ENCODE measurements at regions not wholly inside any gene's neighbourhood (a gene's known extent, or its start where the extent isn't known, plus 50 kb on each side); places are given as distances from the start of the nearest gene placed in this dataset.
"Not testable (repeated sequence)": the region's sequence is repeated elsewhere in the genome, so short reads cannot be mapped to it uniquely, and the experiment has no call there.

DNA sequence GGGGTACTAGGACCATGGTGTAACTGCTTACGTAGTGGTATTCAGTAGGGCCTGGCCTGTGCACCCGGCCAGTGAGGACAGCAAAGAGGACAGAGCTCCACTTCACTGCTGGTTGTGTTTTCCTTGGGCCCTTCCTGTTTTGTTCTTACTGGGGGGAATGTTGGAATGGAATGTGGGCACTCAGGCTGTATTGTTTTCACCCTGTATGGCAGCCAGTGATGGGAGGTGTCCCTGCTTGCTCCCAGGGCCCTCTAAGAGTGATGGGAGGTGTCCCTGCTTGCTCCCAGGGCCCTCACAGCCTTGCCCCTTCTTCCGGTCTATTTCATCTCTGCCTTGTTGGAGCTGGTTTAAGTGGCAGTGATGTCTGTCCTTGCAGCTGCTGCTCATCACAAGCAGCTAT is 158.0 kb downstream of the ATP6V0E2 start:
- H3K36me3 ChIP-seq (ENCODE audit: control insufficient read depth in 3 of 3, insufficient read depth in 2 of 3, low read depth in 1 of 3, low read length in 3 of 3); FAIRE-seq: not testable (repeated sequence)

DNA sequence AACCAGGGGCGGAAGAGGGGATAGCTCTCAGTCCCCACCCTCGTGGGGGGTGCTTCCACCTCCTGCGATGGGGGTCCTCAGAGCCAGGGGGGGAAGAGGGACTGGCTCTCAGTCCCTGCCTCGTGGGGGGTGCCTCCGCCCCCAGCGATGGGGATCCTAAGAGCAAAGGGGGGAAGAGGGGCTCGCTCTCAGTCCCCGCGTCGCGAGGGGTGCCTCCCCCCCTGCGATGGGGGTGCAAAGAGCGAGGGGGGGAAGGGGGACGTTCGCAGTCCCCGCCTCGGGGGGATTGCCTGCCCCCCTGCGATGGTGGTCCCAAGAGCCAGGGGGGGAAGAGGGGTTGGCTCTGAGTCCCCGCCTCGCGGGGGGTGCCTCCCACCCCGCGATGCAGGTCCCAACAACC is 159.9 kb downstream of the ATP6V0E2 start:
- not testable (repeated sequence) for H3K27ac ChIP-seq (ENCODE audit: low read depth in 1 of 3, low read length in 2 of 3); H3K4me1 ChIP-seq (ENCODE audit: control insufficient read depth in 3 of 3, insufficient read depth in 2 of 3, low read depth in 1 of 3, low read length in 2 of 3); FAIRE-seq; H3K27me3 ChIP-seq (ENCODE audit: control insufficient read depth in 3 of 3, insufficient read depth in 3 of 3, low read length in 3 of 3); DNase-seq; H3K36me3 ChIP-seq (ENCODE audit: control insufficient read depth in 3 of 3, insufficient read depth in 2 of 3, low read depth in 1 of 3, low read length in 3 of 3); H3K4me3 ChIP-seq (ENCODE audit: low read depth in 1 of 3, low read length in 3 of 3); H3K9me3 ChIP-seq (ENCODE audit: control insufficient read depth in 2 of 2, insufficient read depth in 1 of 2, low read depth in 1 of 2, low read length in 1 of 2)
- WGBS, 3 donors = 94 to 97% (median 95%) methylated on average over 11 to 23 of the region's 23 CpGs

More for the DNA sequence above, 158.0 kb downstream of the ATP6V0E2 start:
- DNase-seq; H3K9me3 ChIP-seq (ENCODE audit: control insufficient read depth in 2 of 2, insufficient read depth in 1 of 2, low read depth in 1 of 2, low read length in 1 of 2); H3K4me1 ChIP-seq (ENCODE audit: control insufficient read depth in 3 of 3, insufficient read depth in 2 of 3, low read depth in 1 of 3, low read length in 2 of 3); H3K4me3 ChIP-seq (ENCODE audit: low read depth in 1 of 3, low read length in 3 of 3); H3K27me3 ChIP-seq (ENCODE audit: control insufficient read depth in 3 of 3, insufficient read depth in 3 of 3, low read length in 3 of 3); H3K27ac ChIP-seq (ENCODE audit: low read depth in 1 of 3, low read length in 2 of 3): not testable (repeated sequence)
- WGBS, 3 donors = 85 to 92% (median 90%) methylated on average over 3 of the region's 3 CpGs

- not testable (repeated sequence) for H3K4me3 ChIP-seq (ENCODE audit: low read depth in 1 of 3, low read length in 3 of 3); H3K27ac ChIP-seq (ENCODE audit: low read depth in 1 of 3, low read length in 2 of 3); H3K27me3 ChIP-seq (ENCODE audit: control insufficient read depth in 3 of 3, insufficient read depth in 3 of 3, low read length in 3 of 3); DNase-seq; H3K9me3 ChIP-seq (ENCODE audit: control insufficient read depth in 2 of 2, insufficient read depth in 1 of 2, low read depth in 1 of 2, low read length in 1 of 2); FAIRE-seq; H3K36me3 ChIP-seq (ENCODE audit: control insufficient read depth in 3 of 3, insufficient read depth in 2 of 3, low read depth in 1 of 3, low read length in 3 of 3); H3K4me1 ChIP-seq (ENCODE audit: control insufficient read depth in 3 of 3, insufficient read depth in 2 of 3, low read depth in 1 of 3, low read length in 2 of 3)
- WGBS, 3 donors = 94 to 98% (median 95%) methylated on average over 5 to 21 of the region's 21 CpGs
Observed at GRCh38 chr7:150035769-150036168, 162.0 kb downstream of the ATP6V0E2 start.

- DNase-seq; H3K4me3 ChIP-seq (ENCODE audit: low read depth in 1 of 3, low read length in 3 of 3); FAIRE-seq; H3K27ac ChIP-seq (ENCODE audit: low read depth in 1 of 3, low read length in 2 of 3); H3K36me3 ChIP-seq (ENCODE audit: control insufficient read depth in 3 of 3, insufficient read depth in 2 of 3, low read depth in 1 of 3, low read length in 3 of 3); H3K9me3 ChIP-seq (ENCODE audit: control insufficient read depth in 2 of 2, insufficient read depth in 1 of 2, low read depth in 1 of 2, low read length in 1 of 2); H3K4me1 ChIP-seq (ENCODE audit: control insufficient read depth in 3 of 3, insufficient read depth in 2 of 3, low read depth in 1 of 3, low read length in 2 of 3); H3K27me3 ChIP-seq (ENCODE audit: control insufficient read depth in 3 of 3, insufficient read depth in 3 of 3, low read length in 3 of 3): not testable (repeated sequence)
- WGBS, 3 donors = 83 to 89% (median 86%) methylated on average over 9 to 16 of the region's 16 CpGs
Observed at GRCh38 chr7:150039061-150039460, 165.3 kb downstream of the ATP6V0E2 start.

GRCh38 chr7:150042281-150042680 is 168.5 kb downstream of the ATP6V0E2 start:
- H3K27me3 ChIP-seq (ENCODE audit: control insufficient read depth in 3 of 3, insufficient read depth in 3 of 3, low read length in 3 of 3); H3K4me3 ChIP-seq (ENCODE audit: low read depth in 1 of 3, low read length in 3 of 3); H3K9me3 ChIP-seq (ENCODE audit: control insufficient read depth in 2 of 2, insufficient read depth in 1 of 2, low read depth in 1 of 2, low read length in 1 of 2); H3K27ac ChIP-seq (ENCODE audit: low read depth in 1 of 3, low read length in 2 of 3); DNase-seq; H3K4me1 ChIP-seq (ENCODE audit: control insufficient read depth in 3 of 3, insufficient read depth in 2 of 3, low read depth in 1 of 3, low read length in 2 of 3); H3K36me3 ChIP-seq (ENCODE audit: control insufficient read depth in 3 of 3, insufficient read depth in 2 of 3, low read depth in 1 of 3, low read length in 3 of 3); FAIRE-seq: not testable (repeated sequence)
- 75 to 90% (median 80%) methylated on average over 3 to 10 of the region's 20 CpGs for WGBS, 3 donors

DNA sequence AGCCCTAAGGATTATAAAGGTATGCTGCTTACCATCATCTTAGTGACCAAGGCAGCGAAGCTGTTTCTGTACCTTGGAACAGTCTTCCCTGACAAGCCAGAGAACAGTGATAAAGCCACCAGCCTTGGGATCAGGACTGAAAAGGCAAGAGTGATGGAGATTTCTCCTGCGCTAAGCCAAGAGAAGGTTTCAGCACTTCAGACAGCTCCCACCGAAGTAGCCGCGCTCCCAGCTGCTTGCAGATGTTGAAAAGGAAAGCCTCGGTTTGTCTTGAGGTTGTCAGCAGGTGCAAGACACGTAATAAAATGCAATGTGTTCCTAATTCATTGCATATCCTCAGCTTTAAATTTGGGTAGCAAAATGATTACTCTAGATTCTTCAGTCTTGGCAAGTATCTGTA is 171.0 kb downstream of the ATP6V0E2 start:
- not testable (repeated sequence) for FAIRE-seq; H3K36me3 ChIP-seq (ENCODE audit: control insufficient read depth in 3 of 3, insufficient read depth in 2 of 3, low read depth in 1 of 3, low read length in 3 of 3); H3K4me1 ChIP-seq (ENCODE audit: control insufficient read depth in 3 of 3, insufficient read depth in 2 of 3, low read depth in 1 of 3, low read length in 2 of 3); H3K4me3 ChIP-seq (ENCODE audit: low read depth in 1 of 3, low read length in 3 of 3); H3K9me3 ChIP-seq (ENCODE audit: control insufficient read depth in 2 of 2, insufficient read depth in 1 of 2, low read depth in 1 of 2, low read length in 1 of 2); H3K27ac ChIP-seq (ENCODE audit: low read depth in 1 of 3, low read length in 2 of 3); H3K27me3 ChIP-seq (ENCODE audit: control insufficient read depth in 3 of 3, insufficient read depth in 3 of 3, low read length in 3 of 3)
- 2 to 9% (median 7%) methylated on average over 7 of the region's 7 CpGs for WGBS, 3 donors
- peak; percentile 29 to 59 for DNase-seq

DNA sequence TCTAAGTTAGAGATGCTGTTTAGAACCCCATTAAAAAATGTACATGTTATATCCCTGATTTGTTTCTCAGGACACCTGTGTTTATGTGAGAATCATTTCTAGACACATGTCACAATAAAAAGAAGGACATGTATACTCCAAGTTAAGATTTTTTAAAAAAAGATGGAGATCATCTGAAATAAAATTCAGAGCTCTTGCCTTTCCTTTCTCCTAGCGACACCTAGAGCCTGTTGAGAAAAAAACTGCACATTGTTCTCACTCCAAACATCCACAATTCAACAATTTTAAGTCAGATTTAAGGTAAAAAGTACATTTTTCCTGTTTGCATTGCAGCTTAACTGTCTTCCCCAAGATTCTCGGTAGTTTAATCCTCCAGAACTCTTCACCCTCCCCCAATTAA is 171.8 kb downstream of the ATP6V0E2 start:
- FAIRE-seq; H3K9me3 ChIP-seq (ENCODE audit: control insufficient read depth in 2 of 2, insufficient read depth in 1 of 2, low read depth in 1 of 2, low read length in 1 of 2); DNase-seq; H3K4me1 ChIP-seq (ENCODE audit: control insufficient read depth in 3 of 3, insufficient read depth in 2 of 3, low read depth in 1 of 3, low read length in 2 of 3); H3K4me3 ChIP-seq (ENCODE audit: low read depth in 1 of 3, low read length in 3 of 3); H3K36me3 ChIP-seq (ENCODE audit: control insufficient read depth in 3 of 3, insufficient read depth in 2 of 3, low read depth in 1 of 3, low read length in 3 of 3); H3K27me3 ChIP-seq (ENCODE audit: control insufficient read depth in 3 of 3, insufficient read depth in 3 of 3, low read length in 3 of 3); H3K27ac ChIP-seq (ENCODE audit: low read depth in 1 of 3, low read length in 2 of 3): not testable (repeated sequence)
- 2 to 11% (median 8%) methylated on average over 1 of the region's 2 CpGs for WGBS, 3 donors

DNA sequence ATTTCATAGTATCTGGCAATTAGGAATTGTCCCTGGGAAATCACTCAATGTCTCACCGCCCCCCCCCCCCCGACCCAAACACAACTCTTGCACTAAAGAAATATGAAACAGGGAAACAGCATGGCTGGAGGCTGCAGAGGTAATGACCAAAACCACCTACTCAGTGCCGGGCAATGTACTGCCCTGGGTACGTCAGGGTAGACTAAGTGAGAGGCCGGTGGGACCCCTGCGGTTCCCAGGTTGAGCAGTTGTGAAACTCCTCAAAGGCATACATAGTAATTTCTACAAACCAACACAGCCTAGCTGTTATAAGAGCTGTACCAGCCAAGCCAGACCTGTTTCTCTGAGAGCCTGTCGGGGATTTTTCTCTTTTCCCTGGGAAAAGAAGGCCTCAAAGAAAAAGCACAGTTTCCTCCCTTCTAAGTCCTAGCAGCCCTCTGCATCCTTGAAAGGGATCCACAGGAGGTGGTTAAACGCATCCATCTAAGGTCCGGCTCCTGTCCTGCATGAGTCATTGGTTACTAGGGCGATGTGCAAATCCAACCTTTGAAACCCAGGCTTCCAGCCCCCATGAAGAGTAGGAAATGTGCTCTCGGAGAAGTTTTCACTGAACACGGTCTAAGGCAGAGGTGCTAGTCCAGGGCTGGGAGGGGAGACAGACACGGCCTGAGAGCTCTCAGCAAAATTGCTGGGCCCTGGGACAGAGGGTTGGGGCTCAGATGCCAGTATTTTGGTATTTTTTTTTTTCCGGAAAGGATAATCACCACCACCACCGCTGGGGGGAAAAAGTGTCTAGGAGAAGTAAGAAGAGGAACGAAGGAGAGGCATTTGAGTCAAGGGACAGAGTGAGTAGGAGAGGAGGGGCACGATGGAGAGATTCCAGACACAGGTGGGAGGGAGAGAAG is 172.8 kb downstream of the ATP6V0E2 start:
- H3K9me3 ChIP-seq (ENCODE audit: control insufficient read depth in 2 of 2, insufficient read depth in 1 of 2, low read depth in 1 of 2, low read length in 1 of 2); H3K4me1 ChIP-seq (ENCODE audit: control insufficient read depth in 3 of 3, insufficient read depth in 2 of 3, low read depth in 1 of 3, low read length in 2 of 3); H3K4me3 ChIP-seq (ENCODE audit: low read depth in 1 of 3, low read length in 3 of 3); FAIRE-seq; H3K27ac ChIP-seq (ENCODE audit: low read depth in 1 of 3, low read length in 2 of 3); H3K27me3 ChIP-seq (ENCODE audit: control insufficient read depth in 3 of 3, insufficient read depth in 3 of 3, low read length in 3 of 3); H3K36me3 ChIP-seq (ENCODE audit: control insufficient read depth in 3 of 3, insufficient read depth in 2 of 3, low read depth in 1 of 3, low read length in 3 of 3): not testable (repeated sequence)
- WGBS, 3 donors = 40 to 44% (median 44%) methylated on average over 10 to 11 of the region's 17 CpGs
- DNase-seq = peak in 1 of 2 donors; percentile 3

GRCh38 chr7:150047329-150047728 is 173.6 kb downstream of the ATP6V0E2 start:
- DNase-seq = peak in 1 of 2 donors; percentile 18
- not testable (repeated sequence) for H3K4me1 ChIP-seq (ENCODE audit: control insufficient read depth in 3 of 3, insufficient read depth in 2 of 3, low read depth in 1 of 3, low read length in 2 of 3); FAIRE-seq; H3K4me3 ChIP-seq (ENCODE audit: low read depth in 1 of 3, low read length in 3 of 3); H3K36me3 ChIP-seq (ENCODE audit: control insufficient read depth in 3 of 3, insufficient read depth in 2 of 3, low read depth in 1 of 3, low read length in 3 of 3); H3K27ac ChIP-seq (ENCODE audit: low read depth in 1 of 3, low read length in 2 of 3); H3K27me3 ChIP-seq (ENCODE audit: control insufficient read depth in 3 of 3, insufficient read depth in 3 of 3, low read length in 3 of 3); H3K9me3 ChIP-seq (ENCODE audit: control insufficient read depth in 2 of 2, insufficient read depth in 1 of 2, low read depth in 1 of 2, low read length in 1 of 2)
- WGBS, 3 donors = 2 to 4% (median 4%) methylated on average over 14 to 57 of the region's 57 CpGs
